H1 (cell line): ENCODE measurements at regions not wholly inside any gene's neighbourhood (a gene's known extent, or its start where the extent isn't known, plus 50 kb on each side); places are given as distances from the start of the nearest gene placed in this dataset.

ENCODE experiments used
- CTCF ChIA-PET: fragments of 300-600 bp; sonication (Branson Sonifier 250); formaldehyde crosslinking; loops from one replicate; lab custom pipeline; 2021; ENCODE audit not compliant: partially characterized antibody; lab: Charles Lee
- POLR2A ChIA-PET: fragments of 300-600 bp; sonication (Branson Sonifier 250); formaldehyde crosslinking; loops from one replicate; lab custom pipeline; 2021; ENCODE audit warnings: inconsistent platforms; ENCODE audit not compliant: partially characterized antibody; lab: Charles Lee
- DNase-seq, 2 experiments: peaks; one replicate each; pipeline versions ENCODE4 v3.0.0 to v3.0.0-alpha.2; 2010 to 2022; ENCODE audit warnings: low spot score in 2 of 2, low read depth in 1 of 2, mixed read lengths in 1 of 2
- FAIRE-seq: peaks from 2 replicates; lab custom pipeline; 2011; peaks lifted over from hg19 to GRCh38; lab: Jason Lieb, UNC
- H2AFZ ChIP-seq: 2 replicates; pipeline ENCODE4 v1.8.1; 2012; ENCODE audit warnings: low read length, inconsistent platforms
- H2AK5ac ChIP-seq: 2 replicates; pipeline ENCODE4 v1.6.1; 2013; ENCODE audit warnings: low read depth, low read length
- H2BK120ac ChIP-seq: replicated peaks from 2 replicates; pipeline ENCODE3; 2013; ENCODE audit warnings: low read depth, low read length, inconsistent platforms
- H2BK12ac ChIP-seq: 2 replicates; pipeline ENCODE4 v1.6.1; 2013; ENCODE audit warnings: low read depth, low read length
- H2BK15ac ChIP-seq: 2 replicates; pipeline ENCODE4 v1.6.1; 2013; ENCODE audit warnings: low read length
- H2BK20ac ChIP-seq: 2 replicates; pipeline ENCODE4 v1.6.1; 2013; ENCODE audit warnings: low read length
- H2BK5ac ChIP-seq: 2 replicates; pipeline ENCODE4 v1.6.1; 2013; ENCODE audit warnings: low read depth, low read length
- H3K14ac ChIP-seq: 2 replicates; pipeline ENCODE4 v1.6.1; 2013; ENCODE audit warnings: inconsistent platforms; ENCODE audit not compliant: insufficient read length
- H3K18ac ChIP-seq: 2 replicates; pipeline ENCODE4 v1.6.1; 2013; ENCODE audit warnings: low read length; ENCODE audit errors: extremely low read depth
- H3K23ac ChIP-seq: 2 replicates; pipeline ENCODE4 v1.6.1; 2013; ENCODE audit warnings: inconsistent platforms; ENCODE audit not compliant: insufficient read length
- H3K23me2 ChIP-seq: 2 replicates; pipeline ENCODE4 v1.6.1; 2013; ENCODE audit warnings: low read depth, low read length
- H3K27ac ChIP-seq: 2 replicates; pipeline ENCODE4 v1.6.1; 2011; ENCODE audit warnings: low read depth, low read length, inconsistent platforms
- H3K27me3 ChIP-seq, 4 experiments: replicated peaks in 1 of 4; 1 replicate in 1 of 4; 2 replicates in 3 of 4; pipeline versions ENCODE4 v1.6.1 to v1.8.1; 2011 to 2013; ENCODE audit warnings: low read length in 3 of 4, mild to moderate bottlenecking in 3 of 4, inconsistent platforms in 2 of 4, mixed read lengths in 2 of 4, moderate library complexity in 1 of 4; ENCODE audit not compliant: control insufficient read depth in 3 of 4, insufficient read depth in 3 of 4; ENCODE audit errors: extremely low read depth in 1 of 4
- H3K36me3 ChIP-seq, 4 experiments: 2 replicates each; pipeline versions ENCODE4 v1.6.1 to v1.8.1; 2011 to 2013; ENCODE audit warnings: mild to moderate bottlenecking in 4 of 4, low read length in 3 of 4, moderate library complexity in 2 of 4, control low read depth in 1 of 4, inconsistent platforms in 1 of 4; ENCODE audit not compliant: insufficient read depth in 4 of 4, control insufficient read depth in 2 of 4
- H3K4ac ChIP-seq: replicated peaks from 2 replicates; pipeline ENCODE3; 2013; ENCODE audit warnings: low read length, low read depth, mixed read lengths, inconsistent platforms; ENCODE audit not compliant: insufficient read length
- H3K4me1 ChIP-seq, 4 experiments: replicated peaks in 1 of 4; 1 replicate in 1 of 4; 2 replicates in 3 of 4; pipeline versions ENCODE4 v1.6.1 to v1.8.1; 2011 to 2013; ENCODE audit warnings: low read length in 3 of 4, inconsistent platforms in 2 of 4, mixed read lengths in 1 of 4; ENCODE audit not compliant: insufficient read depth in 4 of 4, control insufficient read depth in 3 of 4
- H3K4me2 ChIP-seq, 2 experiments: 2 replicates each; pipeline versions ENCODE4 v1.6.1 to v1.8.1; 2011 to 2013; ENCODE audit warnings: low read depth in 2 of 2, low read length in 2 of 2, control low read depth in 1 of 2, inconsistent platforms in 1 of 2, mild to moderate bottlenecking in 1 of 2; ENCODE audit not compliant: insufficient read depth in 1 of 2
- H3K4me3 ChIP-seq, 4 experiments: fragments of 200-600, 300-600 bp in 1 of 4; sonication (generic), shearing (Covaris generic), sonication (Bioruptor Twin) in 1 of 4; 2 replicates each; pipeline versions ENCODE4 v1.5.1 to v1.8.1; 2011 to 2016; ENCODE audit warnings: low read length in 4 of 4, low read depth in 3 of 4, control low read depth in 2 of 4, inconsistent platforms in 2 of 4, mild to moderate bottlenecking in 2 of 4, mixed read lengths in 1 of 4, moderate library complexity in 1 of 4; ENCODE audit not compliant: insufficient read depth in 2 of 4; ENCODE audit errors: extremely low read depth in 1 of 4
- H3K56ac ChIP-seq: replicated peaks from 2 replicates; pipeline ENCODE3; 2013; ENCODE audit warnings: low read depth, mild to moderate bottlenecking, mixed read lengths, low read length, inconsistent platforms; ENCODE audit not compliant: insufficient read length
- H3K79me1 ChIP-seq: 2 replicates; pipeline ENCODE4 v1.6.1; 2013; ENCODE audit warnings: low read depth, low read length, control low read depth
- H3K79me2 ChIP-seq, 2 experiments: 2 replicates each; pipeline versions ENCODE4 v1.6.1 to v1.8.1; 2012 to 2013; ENCODE audit warnings: low read length in 2 of 2, mild to moderate bottlenecking in 2 of 2, inconsistent platforms in 1 of 2; ENCODE audit not compliant: insufficient read depth in 2 of 2, control insufficient read depth in 1 of 2
- H3K9ac ChIP-seq, 4 experiments: replicated peaks in 1 of 4; 1 replicate in 1 of 4; 2 replicates in 3 of 4; pipeline versions ENCODE4 v1.6.1 to v1.8.1; 2011 to 2013; ENCODE audit warnings: low read depth in 3 of 4, low read length in 3 of 4, control low read depth in 2 of 4, mild to moderate bottlenecking in 2 of 4, moderate library complexity in 2 of 4, inconsistent platforms in 1 of 4; ENCODE audit errors: extremely low read depth in 1 of 4
- H3K9me3 ChIP-seq, 2 experiments: 2 replicates each; pipeline versions ENCODE4 v1.6.1 to v1.8.1; 2012 to 2013; ENCODE audit warnings: mild to moderate bottlenecking in 2 of 2, moderate library complexity in 2 of 2, control low read depth in 1 of 2, inconsistent platforms in 1 of 2, low read depth in 1 of 2, low read length in 1 of 2, mixed read lengths in 1 of 2; ENCODE audit not compliant: insufficient read depth in 2 of 2
- H4K20me1 ChIP-seq, 2 experiments: replicated peaks in 1 of 2; 2 replicates each; pipeline versions ENCODE3 to v1.8.1; 2011 to 2013; ENCODE audit warnings: inconsistent platforms in 2 of 2, low read length in 2 of 2, mild to moderate bottlenecking in 1 of 2; ENCODE audit not compliant: insufficient read depth in 2 of 2, control insufficient read depth in 1 of 2
- H4K5ac ChIP-seq: 2 replicates; pipeline ENCODE4 v1.6.1; 2013; ENCODE audit warnings: low read length, low read depth, mixed read lengths, inconsistent platforms; ENCODE audit not compliant: insufficient read length
- H4K8ac ChIP-seq: 2 replicates; pipeline ENCODE4 v1.8.0; 2013; ENCODE audit warnings: mild to moderate bottlenecking, moderate library complexity, low read length, inconsistent platforms; ENCODE audit not compliant: insufficient read depth; ENCODE audit errors: extremely low read depth
- H4K91ac ChIP-seq: replicated peaks from 2 replicates; pipeline ENCODE3; 2013; ENCODE audit warnings: low read length, mixed read lengths, inconsistent platforms; ENCODE audit not compliant: insufficient read length
- ATF3 ChIP-seq: IDR thresholded peaks from 2 replicates; pipeline ENCODE4 v1.6.1; 2011; ENCODE audit warnings: low read depth, mild to moderate bottlenecking, low read length; ENCODE audit not compliant: insufficient read depth
- CBX5 ChIP-seq: fragments of 300-800, 300-1000 bp; sonication (generic); IDR thresholded peaks from 2 replicates; pipeline ENCODE4 v1.7.1; 2016; ENCODE audit warnings: antibody characterized with exemption, low read length, low read depth
- EGR1 ChIP-seq: IDR thresholded peaks from 2 replicates; pipeline ENCODE4 v1.6.1; 2011; ENCODE audit warnings: low read depth, low read length, borderline replicate concordance
- NANOG ChIP-seq: IDR thresholded peaks from 2 replicates; pipeline ENCODE4 v1.6.1; 2011; ENCODE audit warnings: low read length, low read depth, mild to moderate bottlenecking, inconsistent platforms; ENCODE audit not compliant: insufficient read depth, poor library complexity, severe bottlenecking
- PHF8 ChIP-seq: fragments of 200-600 bp; sonication (generic); conservative IDR thresholded peaks from 2 replicates; pipeline ENCODE4 v1.7.1; 2012; ENCODE audit warnings: low read depth, mild to moderate bottlenecking, inconsistent platforms, low read length, moderate library complexity
- POLR2AphosphoS5 ChIP-seq: IDR thresholded peaks from 2 replicates; pipeline ENCODE4 v1.6.1; 2011; ENCODE audit warnings: low read depth, low read length
- POU5F1 ChIP-seq: IDR thresholded peaks from 2 replicates; pipeline ENCODE4 v1.6.1; 2011; ENCODE audit warnings: low read depth, mild to moderate bottlenecking, low read length, moderate library complexity
- RFX5 ChIP-seq: IDR thresholded peaks from 2 replicates; pipeline ENCODE4 v1.6.1; 2011; ENCODE audit warnings: low read depth, low read length, improper control_type of control experiment, borderline replicate concordance
- SIX5 ChIP-seq: IDR thresholded peaks from 2 replicates; pipeline ENCODE4 v1.6.1; 2011; ENCODE audit warnings: mild to moderate bottlenecking, low read depth, low read length
- SP2 ChIP-seq: IDR thresholded peaks from 2 replicates; pipeline ENCODE4 v1.6.1; 2012; ENCODE audit warnings: mild to moderate bottlenecking, low read length, inconsistent platforms
- TAF1 ChIP-seq: IDR thresholded peaks from 2 replicates; pipeline ENCODE4 v1.6.1; 2011; ENCODE audit warnings: mild to moderate bottlenecking, low read depth, low read length
- TF ChIP-seq, protein P1 (sequence below): IDR thresholded peaks from 2 replicates; pipeline ENCODE4 v1.6.1; 2012; ENCODE audit warnings: low read length, inconsistent platforms
- TF ChIP-seq, protein P2 (sequence below): IDR thresholded peaks from 2 replicates; pipeline ENCODE4 v1.6.1; 2011; ENCODE audit warnings: low read length, improper control_type of control experiment

DNA sequence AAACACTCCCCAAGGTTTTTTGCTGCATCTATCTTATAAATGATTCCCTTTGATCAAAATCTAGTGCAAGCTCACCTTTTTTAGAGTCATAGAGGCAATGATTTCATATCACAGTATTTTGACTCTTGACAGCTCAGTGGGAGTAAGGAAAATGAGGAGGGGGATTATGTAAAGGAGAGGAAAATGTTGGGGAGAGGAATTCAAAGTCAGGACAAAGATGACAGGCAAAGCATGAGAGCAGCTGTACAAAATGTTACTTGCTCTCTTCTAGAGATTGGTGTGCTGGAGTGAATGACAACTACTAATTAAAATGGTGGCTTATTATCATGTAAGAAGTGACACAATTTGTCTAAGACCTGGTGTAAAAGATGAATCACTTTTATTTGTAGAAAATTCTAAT lies 644.6 kb upstream of the CHORDC1 start:
- Histone ChIP-seq H3K14ac (no peak overlapping the region), H2BK5ac (no peak overlapping the region), H2BK120ac (no peak overlapping the region), H3K79me2 (no peaks in the 10 kb centered on the region), H3K23ac (no peak overlapping the region), H4K5ac (no peak overlapping the region), H4K20me1 (no peaks in the 10 kb centered on the region), H3K36me3 (no peaks in the 10 kb centered on the region), H3K56ac (no peak overlapping the region), H2AK5ac (no peak overlapping the region), H2BK20ac (no peak overlapping the region), H2BK12ac (no peak overlapping the region), H3K4ac (no peak overlapping the region), H3K18ac (no peak overlapping the region), H3K27me3 (no peaks in the 10 kb centered on the region), H3K9me3 (no peaks in the 10 kb centered on the region), H3K4me1 (no peaks in the 10 kb centered on the region), H4K8ac (no peak overlapping the region), H3K4me3 (no peak overlapping the region), H2AFZ (no peak overlapping the region), H2BK15ac (no peak overlapping the region), H3K4me2 (no peak overlapping the region), H4K91ac (no peak overlapping the region), H3K23me2 (no peaks in the 10 kb centered on the region; the same call in 1 of the 2 replicates), H3K9ac (no peak overlapping the region), H3K79me1 (no peaks in the 10 kb centered on the region), H3K27ac (no peak overlapping the region)
- ChIA-PET CTCF (no interaction called here), POLR2A (no interaction called here)
- no peak for DNase-seq
- FAIRE-seq: no peak
- TF ChIP-seq POLR2AphosphoS5: no peak
- no peak for TF ChIP-seq TAF1
- TF ChIP-seq POU5F1: no peak
- TF ChIP-seq CBX5: no peak
- TF ChIP-seq, protein P1, sequence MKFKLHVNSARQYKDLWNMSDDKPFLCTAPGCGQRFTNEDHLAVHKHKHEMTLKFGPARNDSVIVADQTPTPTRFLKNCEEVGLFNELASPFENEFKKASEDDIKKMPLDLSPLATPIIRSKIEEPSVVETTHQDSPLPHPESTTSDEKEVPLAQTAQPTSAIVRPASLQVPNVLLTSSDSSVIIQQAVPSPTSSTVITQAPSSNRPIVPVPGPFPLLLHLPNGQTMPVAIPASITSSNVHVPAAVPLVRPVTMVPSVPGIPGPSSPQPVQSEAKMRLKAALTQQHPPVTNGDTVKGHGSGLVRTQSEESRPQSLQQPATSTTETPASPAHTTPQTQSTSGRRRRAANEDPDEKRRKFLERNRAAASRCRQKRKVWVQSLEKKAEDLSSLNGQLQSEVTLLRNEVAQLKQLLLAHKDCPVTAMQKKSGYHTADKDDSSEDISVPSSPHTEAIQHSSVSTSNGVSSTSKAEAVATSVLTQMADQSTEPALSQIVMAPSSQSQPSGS: no peak
- no peak for TF ChIP-seq EGR1
- no peak for TF ChIP-seq PHF8
- TF ChIP-seq ATF3: no peak
- TF ChIP-seq NANOG: no peak
- TF ChIP-seq SIX5: no peak
- TF ChIP-seq, protein P2, sequence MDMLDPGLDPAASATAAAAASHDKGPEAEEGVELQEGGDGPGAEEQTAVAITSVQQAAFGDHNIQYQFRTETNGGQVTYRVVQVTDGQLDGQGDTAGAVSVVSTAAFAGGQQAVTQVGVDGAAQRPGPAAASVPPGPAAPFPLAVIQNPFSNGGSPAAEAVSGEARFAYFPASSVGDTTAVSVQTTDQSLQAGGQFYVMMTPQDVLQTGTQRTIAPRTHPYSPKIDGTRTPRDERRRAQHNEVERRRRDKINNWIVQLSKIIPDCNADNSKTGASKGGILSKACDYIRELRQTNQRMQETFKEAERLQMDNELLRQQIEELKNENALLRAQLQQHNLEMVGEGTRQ: no peak
- TF ChIP-seq SP2: no peak
- no peak for TF ChIP-seq RFX5
